GM12873 (cell line): ENCODE measurements at regions not wholly inside any gene's neighbourhood (a gene's known extent, or its start where the extent isn't known, plus 50 kb on each side); places are given as distances from the start of the nearest gene placed in this dataset.

ENCODE experiments used
- CTCF ChIP-seq: IDR thresholded peaks from 2 replicates; pipeline ENCODE4 v1.5.1; 2012; ENCODE audit warnings: low read depth, mild to moderate bottlenecking, moderate library complexity, low read length, control low read depth; ENCODE audit not compliant: insufficient read depth; ENCODE audit errors: missing control alignments

- TF ChIP-seq CTCF: no peak
These were observed 238.0 kb upstream of the COL8A1 start for GRCh38 chr3:99400352-99400751.

- no peak for TF ChIP-seq CTCF
These were observed 241.6 kb upstream of the COL8A1 start for GRCh38 chr3:99396651-99397275.

- no peak for TF ChIP-seq CTCF
These were observed 243.3 kb upstream of the COL8A1 start for GRCh38 chr3:99394831-99395778.

- no peak for TF ChIP-seq CTCF
These were observed 244.4 kb upstream of the COL8A1 start for GRCh38 chr3:99393961-99394360.

- no peak for TF ChIP-seq CTCF
These were observed 249.6 kb upstream of the COL8A1 start for GRCh38 chr3:99388780-99389179.

GRCh38 chr3:99384596-99384995 lies 253.8 kb upstream of the COL8A1 start:
- TF ChIP-seq CTCF: no peak

GRCh38 chr3:99376926-99377325 lies 261.5 kb upstream of the COL8A1 start:
- TF ChIP-seq CTCF: no peak
